ENCODE measurements at regions not wholly inside any gene's neighbourhood (a gene's known extent, or its start where the extent isn't known, plus 50 kb on each side); places are given as distances from the start of the nearest gene placed in this dataset.
A peak's percentile ranks its signal among the peaks of the same experiment; 100 is the strongest.

DNA sequence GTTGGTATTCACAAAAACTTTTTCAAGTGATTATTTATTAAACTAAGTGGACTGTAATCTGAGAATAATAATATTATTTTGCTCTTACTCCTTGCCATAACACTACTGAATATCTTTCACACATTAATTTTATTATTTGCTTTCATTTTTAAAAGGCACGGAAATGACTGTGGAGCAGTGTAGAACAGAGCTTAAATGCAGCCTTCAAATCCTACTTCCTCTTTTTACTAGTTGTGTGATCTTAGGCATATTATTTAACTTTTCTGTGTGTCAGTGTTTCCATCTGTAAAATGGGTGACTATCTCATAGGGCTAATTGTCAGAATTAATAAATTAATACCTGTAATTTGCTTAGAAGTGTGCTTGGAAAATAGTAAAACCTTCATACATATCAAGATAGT lies 55.5 kb upstream of the SLC8A1 start:
- DNase-seq (ENCODE audit: insufficient read length, low spot score) (no peak), FAIRE-seq (no peak)
- TF ChIP-seq, protein P1, sequence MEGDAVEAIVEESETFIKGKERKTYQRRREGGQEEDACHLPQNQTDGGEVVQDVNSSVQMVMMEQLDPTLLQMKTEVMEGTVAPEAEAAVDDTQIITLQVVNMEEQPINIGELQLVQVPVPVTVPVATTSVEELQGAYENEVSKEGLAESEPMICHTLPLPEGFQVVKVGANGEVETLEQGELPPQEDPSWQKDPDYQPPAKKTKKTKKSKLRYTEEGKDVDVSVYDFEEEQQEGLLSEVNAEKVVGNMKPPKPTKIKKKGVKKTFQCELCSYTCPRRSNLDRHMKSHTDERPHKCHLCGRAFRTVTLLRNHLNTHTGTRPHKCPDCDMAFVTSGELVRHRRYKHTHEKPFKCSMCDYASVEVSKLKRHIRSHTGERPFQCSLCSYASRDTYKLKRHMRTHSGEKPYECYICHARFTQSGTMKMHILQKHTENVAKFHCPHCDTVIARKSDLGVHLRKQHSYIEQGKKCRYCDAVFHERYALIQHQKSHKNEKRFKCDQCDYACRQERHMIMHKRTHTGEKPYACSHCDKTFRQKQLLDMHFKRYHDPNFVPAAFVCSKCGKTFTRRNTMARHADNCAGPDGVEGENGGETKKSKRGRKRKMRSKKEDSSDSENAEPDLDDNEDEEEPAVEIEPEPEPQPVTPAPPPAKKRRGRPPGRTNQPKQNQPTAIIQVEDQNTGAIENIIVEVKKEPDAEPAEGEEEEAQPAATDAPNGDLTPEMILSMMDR (IDR thresholded peaks at IDR 0.05; ENCODE audit: insufficient read depth, missing control alignments), result no peak

DNA sequence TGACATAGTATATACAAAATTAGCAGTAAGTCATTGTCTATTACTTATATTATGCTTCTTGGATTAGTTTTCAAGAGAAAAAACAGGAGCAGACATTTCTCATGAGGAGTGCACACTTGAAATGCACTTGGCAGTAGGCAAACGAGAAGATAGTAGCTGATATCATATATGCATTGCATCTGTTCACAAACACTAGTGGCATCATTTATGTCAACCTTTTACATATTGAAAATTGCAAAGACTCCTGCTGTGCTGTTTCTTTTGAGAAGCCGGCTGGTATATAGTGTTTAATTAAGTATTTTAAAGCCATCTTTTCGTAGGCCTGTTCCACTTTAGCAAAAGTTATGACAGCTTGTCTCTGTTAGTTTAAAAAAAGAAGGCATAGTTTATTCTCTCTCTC lies 58.4 kb upstream of the SLC8A1 start:
- no peak for DNase-seq (ENCODE audit: insufficient read length, low spot score)
- TF ChIP-seq, protein P1 (IDR thresholded peaks at IDR 0.05; ENCODE audit: insufficient read depth, missing control alignments), result no peak
- FAIRE-seq, result no peak

DNA sequence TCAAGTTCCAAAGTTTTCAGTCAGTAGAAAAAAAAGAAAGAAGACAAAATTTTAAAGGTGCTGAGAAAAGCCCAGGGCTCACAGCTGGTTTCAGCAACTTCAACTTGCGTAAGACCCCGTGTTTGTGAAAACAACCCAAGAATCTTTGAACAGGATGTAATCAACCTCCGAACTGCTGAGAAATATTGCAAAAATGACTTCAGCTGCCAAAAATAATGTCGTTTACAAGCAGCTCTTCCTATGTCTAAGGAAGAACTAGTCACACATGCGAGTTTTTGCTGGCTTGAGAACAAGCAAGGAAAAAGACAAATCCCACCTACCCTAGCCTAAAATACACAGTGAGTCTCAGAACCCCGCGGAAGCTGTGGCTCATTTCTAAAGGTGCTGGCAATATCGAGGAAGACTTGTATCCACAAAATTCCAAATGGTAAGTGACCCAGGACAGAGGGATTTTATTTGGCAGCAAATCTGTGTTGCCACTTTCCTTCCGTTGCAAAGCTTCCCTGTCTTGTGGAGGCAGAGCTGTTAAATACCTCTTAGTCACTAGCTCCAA lies 59.8 kb upstream of the SLC8A1 start:
- DNase-seq (ENCODE audit: insufficient read length, low spot score) (no peak), FAIRE-seq (no peak)
- TF ChIP-seq, protein P1 (IDR thresholded peaks at IDR 0.05; ENCODE audit: insufficient read depth, missing control alignments), result no peak

DNA sequence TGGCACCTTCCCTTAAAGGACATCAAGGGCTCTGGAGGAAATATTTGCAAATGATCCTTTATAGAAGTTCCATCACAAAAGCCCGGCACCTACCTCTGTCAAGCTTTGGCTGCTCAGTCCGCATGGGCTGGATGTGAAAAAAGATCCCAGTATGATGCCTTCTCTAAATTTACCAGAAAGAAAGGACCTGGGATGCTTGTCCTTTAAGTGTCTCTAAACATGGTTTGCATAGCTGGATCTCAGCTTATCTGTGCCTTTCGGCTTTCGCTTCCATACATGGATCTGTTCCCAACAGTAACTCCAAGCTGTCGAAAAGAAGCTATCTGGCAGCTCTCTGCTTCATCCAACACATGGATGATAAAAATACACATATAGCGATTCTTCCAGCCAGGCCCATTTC lies 60.4 kb upstream of the SLC8A1 start:
- FAIRE-seq (no peak), DNase-seq (ENCODE audit: insufficient read length, low spot score) (no peak)
- TF ChIP-seq, protein P1 (IDR thresholded peaks at IDR 0.05; ENCODE audit: insufficient read depth, missing control alignments), result no peak

DNA sequence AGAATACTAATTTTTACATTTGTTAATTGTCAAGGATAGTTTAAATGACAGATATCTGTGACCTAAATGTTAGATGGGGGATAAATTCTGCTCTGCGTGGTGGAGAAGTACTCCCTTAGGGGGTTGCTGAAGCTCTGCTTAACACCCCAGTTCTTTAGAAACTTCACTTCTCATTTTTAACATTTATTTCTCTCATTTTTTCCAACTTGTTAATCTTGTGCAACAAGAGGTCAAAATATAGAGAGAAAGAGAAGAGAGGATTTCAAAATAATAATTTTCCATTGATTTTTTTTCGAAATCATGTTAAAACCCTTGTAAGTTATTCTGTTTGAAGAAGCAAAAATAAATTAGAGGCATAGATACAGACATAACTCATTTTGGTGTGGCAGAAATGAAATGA lies 61.3 kb upstream of the SLC8A1 start:
- DNase-seq (ENCODE audit: insufficient read length, low spot score) (no peak), FAIRE-seq (no peak)
- TF ChIP-seq, protein P1 (IDR thresholded peaks at IDR 0.05; ENCODE audit: insufficient read depth, missing control alignments), result no peak

DNA sequence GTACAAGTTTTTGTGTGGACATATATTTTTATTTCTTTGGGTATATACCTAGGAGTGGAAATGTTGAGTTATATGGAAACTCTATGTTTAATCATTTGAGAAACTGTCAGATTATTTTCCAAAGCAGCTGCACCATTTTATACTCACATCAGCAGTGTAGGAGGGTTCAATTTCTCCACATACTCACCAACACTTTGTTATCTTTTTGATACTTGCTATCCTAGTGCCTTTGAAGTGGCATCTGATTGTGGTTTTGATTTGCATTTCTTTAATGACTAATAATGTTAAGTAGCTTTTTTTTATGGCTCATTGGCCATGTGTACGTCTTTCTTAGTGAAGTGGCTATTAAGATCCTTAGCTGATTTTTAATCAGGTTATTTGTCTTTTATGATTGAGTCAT lies 64.7 kb upstream of the SLC8A1 start:
- TF ChIP-seq, protein P1 (IDR thresholded peaks at IDR 0.05; ENCODE audit: insufficient read depth, missing control alignments), result no peak
- no peak for DNase-seq (ENCODE audit: insufficient read length, low spot score)
- FAIRE-seq, result peak; percentile 84

DNA sequence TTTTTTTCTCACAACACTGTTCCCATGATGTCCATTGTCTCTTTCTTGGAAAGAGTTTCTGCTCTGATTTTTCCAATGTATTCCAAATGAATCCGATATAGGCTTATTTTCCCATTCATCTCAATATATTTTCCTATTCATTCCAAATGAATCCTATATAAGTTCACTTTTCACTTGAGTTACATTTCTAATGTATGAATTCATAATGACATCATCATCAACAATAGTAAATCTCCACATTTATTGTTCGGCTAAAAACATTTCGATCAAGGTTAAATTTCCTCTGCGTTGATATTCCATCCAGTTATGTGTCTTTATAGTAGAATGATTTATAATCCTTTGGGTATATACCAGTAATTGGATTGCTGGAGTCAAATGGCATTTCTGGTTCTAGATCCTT lies 76.7 kb upstream of the SLC8A1 start:
- FAIRE-seq (no peak), DNase-seq (ENCODE audit: insufficient read length, low spot score) (no peak)
- TF ChIP-seq, protein P1 (IDR thresholded peaks at IDR 0.05; ENCODE audit: insufficient read depth, missing control alignments), result no peak

Data from D721Med (cell line).